ENCODE measurements at regions not wholly inside any gene's neighbourhood (a gene's known extent, or its start where the extent isn't known, plus 50 kb on each side); places are given as distances from the start of the nearest gene placed in this dataset.
"Not testable (repeated sequence)": the region's sequence is repeated elsewhere in the genome, so short reads cannot be mapped to it uniquely, and the experiment has no call there.

DNA sequence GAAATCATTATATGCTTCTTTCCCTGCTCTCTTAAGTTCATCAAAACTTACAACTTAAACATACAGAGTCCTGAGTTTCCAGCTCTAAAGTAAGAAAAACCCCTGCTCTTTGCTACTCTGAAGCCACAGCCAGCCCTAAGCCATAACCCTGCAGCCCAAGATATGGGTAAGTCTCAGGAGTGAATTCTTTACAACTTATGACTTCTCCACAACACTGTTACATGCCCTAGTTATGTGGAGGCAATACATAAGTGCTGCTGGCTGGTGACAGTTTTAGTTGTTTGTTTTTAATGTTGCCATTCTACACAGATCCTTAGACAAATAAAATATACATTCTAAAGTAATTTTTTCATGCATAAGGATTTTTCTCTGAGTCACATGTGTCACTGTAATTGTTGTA is 100.2 kb downstream of the FBXO8 start:
- H3K4me3 Mint-ChIP-seq, result no peak overlapping the region
- no peak for DNase-seq
- H3K27ac Mint-ChIP-seq, result no peak overlapping the region
- no peaks in the 10 kb centered on the region for H3K4me1 Mint-ChIP-seq (ENCODE audit: low read depth)
- peaks cover 50% of the 10 kb centered on the region for H3K27me3 Mint-ChIP-seq
- H3K9me3 Mint-ChIP-seq, result no peaks in the 10 kb centered on the region
- H3K36me3 Mint-ChIP-seq (ENCODE audit: low read depth), result no peaks in the 10 kb centered on the region

DNA sequence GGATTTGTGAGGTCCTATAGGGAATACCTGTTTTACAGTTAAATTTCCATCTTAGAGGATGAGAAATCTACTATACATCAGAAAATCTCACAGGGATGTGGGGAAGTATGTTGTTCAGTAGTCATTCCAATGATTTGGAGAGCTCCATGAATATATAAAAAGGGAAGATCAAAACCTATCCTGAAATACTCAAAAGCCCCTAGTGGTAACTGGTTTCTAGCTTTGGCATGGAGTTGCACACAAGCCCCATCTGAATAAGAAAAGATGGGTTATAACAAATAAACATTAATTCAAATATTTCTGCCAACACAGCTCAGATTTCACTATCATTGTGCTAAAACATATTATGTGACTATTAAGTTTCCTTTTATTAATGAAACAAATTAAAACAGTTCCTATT is 101.6 kb downstream of the FBXO8 start:
- no peaks in the 10 kb centered on the region for H3K36me3 Mint-ChIP-seq (ENCODE audit: low read depth)
- peaks cover 49% of the 10 kb centered on the region for H3K27me3 Mint-ChIP-seq
- H3K4me3 Mint-ChIP-seq, result no peak overlapping the region
- H3K27ac Mint-ChIP-seq, result no peak overlapping the region
- H3K9me3 Mint-ChIP-seq, result no peaks in the 10 kb centered on the region
- no peaks in the 10 kb centered on the region for H3K4me1 Mint-ChIP-seq (ENCODE audit: low read depth)
- no peak for DNase-seq

- Mint-ChIP-seq H3K4me1 (ENCODE audit: low read depth) (no peaks in the 10 kb centered on the region), H3K9me3 (no peaks in the 10 kb centered on the region), H3K27ac (no peak overlapping the region), H3K27me3 (peaks cover 47% of the 10 kb centered on the region), H3K36me3 (ENCODE audit: low read depth) (no peaks in the 10 kb centered on the region), H3K4me3 (no peak overlapping the region)
- DNase-seq, result no peak
These were observed 105.9 kb downstream of the FBXO8 start for GRCh38 chr4:174177536-174177935.

GRCh38 chr4:174175836-174176235 is 107.6 kb downstream of the FBXO8 start:
- H3K27ac Mint-ChIP-seq; H3K4me1 Mint-ChIP-seq (ENCODE audit: low read depth); H3K4me3 Mint-ChIP-seq; DNase-seq; H3K36me3 Mint-ChIP-seq (ENCODE audit: low read depth); H3K9me3 Mint-ChIP-seq: not testable (repeated sequence)
- peaks cover 45% of the 10 kb centered on the region for H3K27me3 Mint-ChIP-seq

DNA sequence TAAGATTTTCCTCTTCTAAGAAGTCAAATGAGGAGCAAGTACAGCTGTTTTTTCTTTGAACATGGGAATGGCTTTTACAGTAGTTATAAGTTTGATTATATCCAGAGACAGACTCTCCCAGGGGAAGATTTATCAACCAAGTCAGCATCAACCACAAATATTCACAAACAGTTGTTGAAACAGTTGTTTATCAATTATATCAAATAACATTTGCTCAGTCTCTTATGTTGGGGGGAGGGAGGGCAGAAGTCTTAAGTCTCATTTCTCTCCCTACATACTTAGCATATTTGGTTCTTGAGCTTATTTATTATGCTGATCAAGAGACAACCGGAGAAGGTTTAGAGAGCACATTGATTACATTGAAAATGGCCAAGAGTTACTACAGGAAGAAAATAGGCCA is 110.1 kb downstream of the FBXO8 start:
- Mint-ChIP-seq H3K9me3 (no peaks in the 10 kb centered on the region), H3K27me3 (peaks cover 40% of the 10 kb centered on the region), H3K4me1 (ENCODE audit: low read depth) (no peaks in the 10 kb centered on the region), H3K4me3 (no peak overlapping the region), H3K27ac (no peak overlapping the region), H3K36me3 (ENCODE audit: low read depth) (no peaks in the 10 kb centered on the region)
- DNase-seq, result no peak

GRCh38 chr4:174172274-174172673 is 111.2 kb downstream of the FBXO8 start:
- Mint-ChIP-seq H3K4me3 (no peak overlapping the region), H3K27me3 (peaks cover 39% of the 10 kb centered on the region), H3K9me3 (no peaks in the 10 kb centered on the region), H3K27ac (no peak overlapping the region), H3K36me3 (ENCODE audit: low read depth) (no peaks in the 10 kb centered on the region), H3K4me1 (ENCODE audit: low read depth) (no peaks in the 10 kb centered on the region)
- no peak for DNase-seq

- H3K9me3 Mint-ChIP-seq, result no peaks in the 10 kb centered on the region
- H3K4me1 Mint-ChIP-seq (ENCODE audit: low read depth), result no peaks in the 10 kb centered on the region
- H3K36me3 Mint-ChIP-seq (ENCODE audit: low read depth), result no peaks in the 10 kb centered on the region
- DNase-seq, result no peak
- H3K4me3 Mint-ChIP-seq, result no peak overlapping the region
- no peak overlapping the region for H3K27ac Mint-ChIP-seq
- peaks cover 32% of the 10 kb centered on the region for H3K27me3 Mint-ChIP-seq
These were observed 112.6 kb downstream of the FBXO8 start for GRCh38 chr4:174170906-174171305.

GRCh38 chr4:174170091-174170490 is 113.4 kb downstream of the FBXO8 start:
- Mint-ChIP-seq H3K4me3 (no peak overlapping the region), H3K4me1 (ENCODE audit: low read depth) (no peaks in the 10 kb centered on the region), H3K27me3 (peaks cover 28% of the 10 kb centered on the region), H3K27ac (no peak overlapping the region), H3K36me3 (ENCODE audit: low read depth) (no peaks in the 10 kb centered on the region), H3K9me3 (no peaks in the 10 kb centered on the region)
- no peak for DNase-seq

- no peak for DNase-seq
- Mint-ChIP-seq H3K36me3 (ENCODE audit: low read depth) (no peaks in the 10 kb centered on the region), H3K9me3 (no peaks in the 10 kb centered on the region), H3K4me1 (ENCODE audit: low read depth) (no peaks in the 10 kb centered on the region), H3K4me3 (no peak overlapping the region), H3K27me3 (peaks cover 50% of the 10 kb centered on the region), H3K27ac (no peak overlapping the region)
These were observed 126.3 kb downstream of the FBXO8 start for GRCh38 chr4:174157106-174157607.

GRCh38 chr4:174156239-174156826 is 127.1 kb downstream of the FBXO8 start:
- Mint-ChIP-seq H3K27ac (no peak overlapping the region), H3K27me3 (peaks cover 53% of the 10 kb centered on the region), H3K4me1 (ENCODE audit: low read depth) (no peaks in the 10 kb centered on the region), H3K9me3 (no peaks in the 10 kb centered on the region), H3K36me3 (ENCODE audit: low read depth) (no peaks in the 10 kb centered on the region), H3K4me3 (no peak overlapping the region)
- no peak for DNase-seq

GRCh38 chr4:174154215-174154854 is 129.1 kb downstream of the FBXO8 start:
- Mint-ChIP-seq H3K36me3 (ENCODE audit: low read depth) (no peaks in the 10 kb centered on the region), H3K27ac (no peak overlapping the region), H3K4me3 (no peak overlapping the region), H3K27me3 (peaks cover 51% of the 10 kb centered on the region), H3K9me3 (no peaks in the 10 kb centered on the region), H3K4me1 (ENCODE audit: low read depth) (no peaks in the 10 kb centered on the region)
- no peak for DNase-seq

DNA sequence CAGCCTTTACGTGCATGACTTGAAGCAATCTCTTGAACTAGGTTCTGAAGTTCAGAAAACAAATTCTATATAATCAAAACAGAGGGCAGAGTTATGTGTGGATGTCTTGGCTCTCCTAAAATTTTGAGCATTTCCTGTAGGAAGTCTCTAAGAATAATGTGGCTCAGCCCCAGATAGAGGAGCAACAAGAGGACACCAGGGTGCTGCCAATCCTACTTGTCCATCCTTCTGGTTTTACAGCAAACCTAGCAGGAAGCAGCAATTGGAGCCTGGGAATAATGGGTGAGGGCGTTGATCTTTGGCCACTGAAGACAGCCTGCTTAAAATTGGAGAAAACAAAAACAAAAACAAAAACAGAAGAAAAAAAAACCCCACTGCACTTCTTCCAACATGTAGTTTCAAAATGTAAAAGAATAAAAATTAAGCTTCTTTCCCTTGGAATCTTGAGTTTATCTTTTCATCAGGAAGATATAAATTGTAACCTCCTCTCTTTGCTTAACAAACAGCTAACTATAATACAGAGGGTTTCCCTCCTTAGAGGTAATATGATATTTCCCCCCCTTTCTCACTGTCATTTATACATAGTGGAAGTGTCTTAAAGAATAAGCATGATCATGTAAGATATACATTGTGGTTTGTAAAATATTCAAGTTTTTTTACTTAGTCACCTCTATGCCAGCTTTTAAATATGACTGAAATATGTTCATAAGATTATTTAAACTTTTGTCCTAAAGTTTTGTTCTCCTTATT is 130.6 kb downstream of the FBXO8 start:
- Mint-ChIP-seq H3K27me3 (peaks cover 43% of the 10 kb centered on the region), H3K9me3 (no peaks in the 10 kb centered on the region), H3K36me3 (ENCODE audit: low read depth) (no peaks in the 10 kb centered on the region), H3K4me1 (ENCODE audit: low read depth) (no peaks in the 10 kb centered on the region), H3K27ac (no peak overlapping the region), H3K4me3 (no peak overlapping the region)
- no peak for DNase-seq

GRCh38 chr4:174147863-174148262 is 135.6 kb downstream of the FBXO8 start:
- no peak overlapping the region for H3K27ac Mint-ChIP-seq
- no peak overlapping the region for H3K4me3 Mint-ChIP-seq
- H3K9me3 Mint-ChIP-seq, result no peaks in the 10 kb centered on the region
- no peak for DNase-seq
- no peaks in the 10 kb centered on the region for H3K4me1 Mint-ChIP-seq (ENCODE audit: low read depth)
- no peaks in the 10 kb centered on the region for H3K36me3 Mint-ChIP-seq (ENCODE audit: low read depth)
- peaks cover 42% of the 10 kb centered on the region for H3K27me3 Mint-ChIP-seq

GRCh38 chr4:174144106-174144505 is 139.4 kb downstream of the FBXO8 start:
- peaks cover 30% of the 10 kb centered on the region for H3K27me3 Mint-ChIP-seq
- no peak overlapping the region for H3K27ac Mint-ChIP-seq
- H3K9me3 Mint-ChIP-seq, result no peaks in the 10 kb centered on the region
- H3K4me3 Mint-ChIP-seq, result no peak overlapping the region
- no peaks in the 10 kb centered on the region for H3K4me1 Mint-ChIP-seq (ENCODE audit: low read depth)
- H3K36me3 Mint-ChIP-seq (ENCODE audit: low read depth), result no peaks in the 10 kb centered on the region
- no peak for DNase-seq

DNA sequence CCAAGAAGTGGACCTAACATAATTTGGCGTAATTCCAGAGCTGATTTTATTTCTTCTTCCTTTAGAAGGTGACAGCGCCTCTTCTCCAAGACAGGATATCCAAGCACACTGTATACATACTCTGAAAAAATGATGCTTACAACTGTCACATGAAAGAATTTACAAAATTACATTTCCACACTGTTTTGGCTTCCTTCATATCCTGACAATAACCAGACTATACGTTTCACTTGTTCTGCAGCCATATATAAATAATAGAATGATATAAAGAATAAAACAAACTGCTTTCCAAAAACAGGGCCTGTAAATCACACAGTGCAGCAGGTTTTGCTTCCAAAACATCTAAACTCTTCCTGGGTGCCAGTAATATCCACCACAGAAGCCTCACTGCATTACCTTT is 141.6 kb downstream of the FBXO8 start:
- Mint-ChIP-seq H3K36me3 (ENCODE audit: low read depth) (no peaks in the 10 kb centered on the region), H3K9me3 (no peaks in the 10 kb centered on the region), H3K27ac (no peak overlapping the region), H3K27me3 (peaks cover 22% of the 10 kb centered on the region), H3K4me1 (ENCODE audit: low read depth) (no peaks in the 10 kb centered on the region), H3K4me3 (no peak overlapping the region)
- DNase-seq, result no peak
